GM21529 (cell line): ENCODE measurements at regions not wholly inside any gene's neighbourhood (a gene's known extent, or its start where the extent isn't known, plus 50 kb on each side); places are given as distances from the start of the nearest gene placed in this dataset.

Experiments used
- ATAC-seq: cut with Tn5 transposase; IDR thresholded peaks from one replicate; pipeline ENCODE4 v1.9.1; 2021; ENCODE audit not compliant: unreplicated experiment

DNA sequence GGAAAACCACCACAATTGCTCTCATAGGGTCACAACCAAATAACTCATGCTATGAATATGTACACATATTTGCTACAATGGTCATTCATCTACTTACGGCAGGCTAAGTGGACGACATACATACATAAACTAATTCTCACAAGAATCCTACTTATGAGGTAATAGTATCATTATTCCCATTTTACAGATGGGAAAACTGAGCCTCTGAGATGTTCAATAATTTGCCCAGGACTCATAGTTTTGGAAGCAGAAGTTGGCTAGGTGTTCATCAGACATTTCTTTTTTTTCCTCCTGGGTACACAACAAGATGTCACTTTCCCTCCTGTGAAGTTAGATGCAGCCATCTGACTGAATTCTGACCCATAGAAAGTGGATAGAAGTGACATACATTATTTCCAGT lies 89.0 kb upstream of the PKDCC start:
- ATAC-seq, result no peak

DNA sequence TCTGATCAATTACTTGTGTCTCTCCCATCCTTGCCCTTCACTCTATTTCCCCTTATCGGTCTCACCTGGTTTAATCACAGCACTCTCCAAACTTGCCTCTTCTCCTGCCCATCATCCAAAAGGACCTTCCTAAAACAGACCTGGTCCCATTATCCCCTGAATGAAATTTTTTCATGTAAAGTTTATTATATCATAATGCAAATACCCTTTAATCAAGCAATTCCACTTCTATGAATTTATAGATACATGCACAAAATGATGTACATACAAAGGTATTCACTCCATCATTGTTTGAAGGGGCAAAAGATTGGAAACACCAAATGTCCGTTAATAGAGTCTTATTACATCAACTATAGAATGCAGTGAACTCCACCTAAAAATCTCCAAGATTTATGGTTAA lies 88.1 kb upstream of the PKDCC start:
- no peak for ATAC-seq

DNA sequence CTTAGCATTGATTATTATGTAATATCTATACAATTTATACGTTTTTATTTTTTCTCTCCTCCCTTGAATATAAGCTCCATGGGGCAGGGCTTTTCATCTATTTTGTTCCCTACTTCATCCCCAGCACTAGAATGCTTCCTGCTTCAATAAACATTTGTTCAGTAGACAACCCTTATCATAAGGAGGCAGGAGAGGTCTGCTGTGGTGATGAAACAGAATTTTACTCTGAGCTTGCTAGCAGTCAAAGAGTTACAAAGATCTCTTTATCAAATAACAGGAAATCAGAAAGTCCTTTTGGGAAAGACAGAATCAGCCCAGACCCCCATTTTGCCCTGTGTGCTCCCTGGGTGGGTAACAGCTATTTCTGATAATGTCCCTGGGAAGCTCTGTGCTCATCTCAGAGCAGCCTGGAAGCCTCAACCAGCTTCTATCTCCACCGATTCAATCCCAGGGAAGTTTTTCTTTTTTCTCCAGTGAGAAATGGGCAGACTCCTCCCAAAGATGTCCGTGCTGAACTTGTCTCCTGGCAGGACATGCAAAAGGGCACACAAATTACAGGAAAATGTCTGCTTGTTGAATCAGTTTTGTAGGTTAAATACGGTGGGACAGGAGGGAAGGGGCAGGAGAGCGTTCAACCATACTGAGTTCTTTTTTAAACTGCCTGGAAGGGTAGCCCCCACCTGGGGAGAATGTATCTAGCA lies 84.7 kb upstream of the PKDCC start:
- no peak for ATAC-seq

DNA sequence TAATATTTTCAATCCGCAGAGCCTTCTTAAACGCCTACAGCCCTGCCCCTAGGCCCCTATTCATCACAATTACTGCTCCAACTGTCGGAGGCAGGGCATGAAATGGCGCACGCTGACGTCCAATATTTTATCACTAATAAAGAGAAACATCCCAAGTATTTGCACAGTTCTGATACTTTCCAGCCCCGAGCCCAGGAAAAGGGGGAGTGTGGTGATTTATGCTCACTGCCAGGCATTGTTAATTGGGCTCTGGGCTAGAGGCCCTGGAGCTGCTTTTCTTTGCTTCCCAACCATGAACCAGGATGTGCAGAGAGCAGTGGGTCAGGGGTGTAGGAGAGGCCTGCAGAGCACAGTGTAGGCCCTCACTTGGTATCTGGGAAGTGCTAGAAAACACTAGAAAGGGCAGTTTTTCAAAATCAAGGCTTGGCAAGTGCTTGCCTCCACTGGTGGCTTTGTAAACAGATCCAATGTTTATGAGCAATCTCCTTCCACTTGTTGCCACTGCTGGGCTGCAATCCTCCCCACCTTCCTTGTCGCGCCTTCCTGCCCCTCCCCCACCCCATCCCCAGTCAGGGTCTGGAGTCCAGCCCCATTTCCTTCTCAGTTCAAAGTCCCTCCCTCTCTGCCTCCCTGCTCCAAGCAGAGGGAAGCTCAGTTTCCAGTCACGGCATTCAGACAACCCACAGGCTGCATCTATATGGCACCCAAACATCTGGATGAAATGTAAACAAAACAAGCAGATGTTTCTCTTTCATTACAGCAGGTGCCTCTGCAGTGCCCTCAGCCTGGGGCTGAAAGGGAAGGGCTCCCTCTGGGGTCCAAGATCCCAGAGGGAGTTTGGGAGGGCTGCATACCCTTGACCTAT lies 83.9 kb upstream of the PKDCC start:
- no peak for ATAC-seq

DNA sequence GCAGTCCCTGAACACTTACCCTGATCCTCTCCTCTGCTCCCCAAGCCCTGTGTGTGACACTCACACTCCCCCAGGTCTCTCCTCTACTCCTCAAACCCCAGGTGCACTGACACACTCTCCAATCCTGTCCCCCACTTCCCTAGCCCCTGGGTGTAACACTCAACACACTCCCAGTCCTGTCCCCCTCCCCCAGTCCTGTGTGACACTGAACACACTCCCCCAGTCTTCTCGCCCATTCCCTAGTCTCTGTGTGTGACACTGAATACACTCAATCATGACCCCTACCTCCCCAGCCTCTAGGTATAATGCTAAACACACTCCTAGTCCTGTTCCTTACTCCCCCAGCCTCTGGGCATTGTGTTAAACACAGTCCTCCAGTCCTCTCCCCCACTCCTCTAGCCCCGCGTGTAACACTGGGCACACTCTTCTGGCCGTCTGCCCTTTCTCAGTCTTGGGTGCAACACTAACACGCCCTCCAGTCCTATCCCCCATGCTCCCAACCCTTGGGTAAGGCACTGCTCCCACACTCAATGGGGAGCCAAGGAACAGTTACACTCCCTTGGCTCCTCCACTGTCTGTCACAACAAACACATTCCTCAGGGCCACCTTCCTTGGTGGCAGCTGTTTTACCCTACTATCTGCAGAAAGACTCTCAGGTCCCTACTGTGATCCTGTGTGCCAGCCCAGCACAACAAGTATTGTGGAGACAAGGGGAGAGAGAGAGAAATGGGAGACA lies 82.5 kb upstream of the PKDCC start:
- ATAC-seq, result no peak

DNA sequence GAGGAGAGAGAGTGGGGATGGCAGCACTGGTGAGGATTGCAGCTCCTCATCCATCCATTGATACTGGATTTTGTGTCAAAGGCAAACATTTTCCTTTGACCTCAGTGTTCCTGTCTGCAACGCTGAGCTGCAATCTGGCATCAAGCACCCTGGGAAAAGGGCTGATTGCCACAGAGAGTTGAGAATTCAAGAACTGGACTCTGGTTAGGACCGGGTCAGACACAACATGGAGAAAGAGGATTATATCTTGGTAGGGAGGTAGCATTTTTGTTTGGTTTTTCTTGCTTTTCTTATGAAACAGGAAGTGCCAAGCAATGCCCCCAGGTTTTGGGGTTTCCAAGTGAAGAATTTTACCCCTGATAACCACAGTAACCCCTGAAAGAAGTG lies 81.9 kb upstream of the PKDCC start:
- no peak for ATAC-seq

DNA sequence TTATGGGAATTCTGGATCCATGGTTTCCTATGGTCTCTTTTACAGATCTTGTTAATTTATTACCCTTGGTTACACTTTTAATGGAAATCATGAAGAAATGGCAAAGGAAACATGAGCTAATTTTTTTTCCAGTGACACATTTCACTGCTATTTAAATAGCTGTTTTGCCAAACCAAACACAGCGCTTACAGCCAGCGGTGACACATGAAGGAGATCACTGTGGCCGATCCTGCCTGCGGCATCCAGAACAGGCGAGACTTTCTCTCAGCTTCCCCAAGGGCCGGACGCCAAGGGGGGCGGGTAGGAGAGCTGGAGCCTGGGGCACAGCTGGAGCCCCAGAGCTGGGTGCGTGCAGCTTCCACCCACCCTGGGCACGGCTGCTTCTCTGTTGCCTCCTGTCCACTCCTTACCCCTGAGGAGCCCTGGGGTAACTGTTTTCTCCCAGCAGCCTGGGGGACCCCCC lies 81.4 kb upstream of the PKDCC start:
- no peak for ATAC-seq

DNA sequence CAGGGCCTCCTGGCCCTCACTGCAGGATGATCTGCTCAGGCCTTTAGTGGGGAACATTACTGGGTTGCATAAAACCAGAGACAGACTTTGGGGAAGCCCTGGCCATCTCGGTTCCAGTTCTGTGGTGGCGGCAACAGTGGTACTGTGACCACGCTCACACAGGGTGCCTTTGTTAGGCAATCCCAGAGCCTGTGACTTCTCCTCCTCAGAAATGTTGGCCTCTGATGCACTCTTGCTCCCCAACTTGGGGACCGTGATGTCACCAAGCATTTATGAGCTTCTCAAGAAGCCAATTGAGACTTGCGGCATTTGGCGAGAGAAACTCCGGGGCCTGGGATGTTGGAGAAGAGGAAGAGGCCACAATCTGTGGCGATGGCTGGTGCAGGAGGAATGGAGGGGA lies 80.9 kb upstream of the PKDCC start:
- ATAC-seq, result no peak

DNA sequence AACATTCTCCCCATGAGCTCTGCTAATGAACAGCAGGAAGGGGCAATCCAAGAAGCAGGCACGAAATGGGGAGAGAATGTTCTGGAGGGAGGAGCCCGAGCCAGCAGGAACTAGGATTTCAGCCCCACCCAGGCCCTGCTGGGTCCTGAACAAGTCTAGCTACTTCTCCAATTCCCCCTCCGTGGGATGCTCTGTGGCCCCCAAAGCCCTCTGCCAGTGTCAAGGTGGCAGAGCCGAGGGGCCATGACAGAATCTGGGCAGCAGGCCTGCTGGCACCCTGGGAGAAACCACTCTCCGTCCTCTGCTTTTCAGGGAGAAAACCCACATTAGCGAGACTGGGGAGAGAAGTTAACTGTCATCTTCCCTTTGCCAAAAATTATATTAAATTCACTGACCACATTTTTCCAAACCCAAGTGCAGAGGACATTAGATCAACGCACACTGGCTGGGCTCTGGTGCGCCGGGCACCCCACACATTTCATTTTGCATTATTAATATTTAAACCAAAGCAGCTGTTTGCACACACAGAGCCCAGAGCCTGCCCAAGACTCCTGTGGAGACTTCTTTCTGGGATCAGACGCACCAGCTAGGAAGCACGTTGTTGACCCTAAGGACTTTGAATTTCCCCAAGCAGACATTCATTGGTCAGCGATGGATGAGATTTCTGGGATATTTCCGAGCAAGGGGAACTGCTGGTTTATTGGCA lies 80.2 kb upstream of the PKDCC start:
- ATAC-seq, result no peak

DNA sequence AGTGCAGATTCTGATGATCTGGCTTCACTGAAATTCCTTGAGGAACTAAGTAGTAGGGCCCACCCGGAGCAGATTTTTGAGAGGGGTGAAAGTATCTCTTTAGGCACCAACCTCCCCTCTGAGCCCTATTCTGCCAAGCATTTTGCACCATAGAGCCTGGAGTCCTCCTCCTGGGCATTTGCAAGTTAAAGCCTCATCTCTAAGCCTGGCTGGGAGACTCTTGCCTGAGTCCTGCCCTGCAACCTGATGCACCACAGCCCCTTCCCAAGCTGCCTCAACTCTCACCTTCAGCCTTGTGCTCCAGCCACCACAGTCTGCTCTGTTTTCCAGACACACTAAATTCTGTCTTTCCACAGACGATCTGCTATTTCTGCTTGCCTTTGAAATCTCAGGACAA lies 79.6 kb upstream of the PKDCC start:
- no peak for ATAC-seq

DNA sequence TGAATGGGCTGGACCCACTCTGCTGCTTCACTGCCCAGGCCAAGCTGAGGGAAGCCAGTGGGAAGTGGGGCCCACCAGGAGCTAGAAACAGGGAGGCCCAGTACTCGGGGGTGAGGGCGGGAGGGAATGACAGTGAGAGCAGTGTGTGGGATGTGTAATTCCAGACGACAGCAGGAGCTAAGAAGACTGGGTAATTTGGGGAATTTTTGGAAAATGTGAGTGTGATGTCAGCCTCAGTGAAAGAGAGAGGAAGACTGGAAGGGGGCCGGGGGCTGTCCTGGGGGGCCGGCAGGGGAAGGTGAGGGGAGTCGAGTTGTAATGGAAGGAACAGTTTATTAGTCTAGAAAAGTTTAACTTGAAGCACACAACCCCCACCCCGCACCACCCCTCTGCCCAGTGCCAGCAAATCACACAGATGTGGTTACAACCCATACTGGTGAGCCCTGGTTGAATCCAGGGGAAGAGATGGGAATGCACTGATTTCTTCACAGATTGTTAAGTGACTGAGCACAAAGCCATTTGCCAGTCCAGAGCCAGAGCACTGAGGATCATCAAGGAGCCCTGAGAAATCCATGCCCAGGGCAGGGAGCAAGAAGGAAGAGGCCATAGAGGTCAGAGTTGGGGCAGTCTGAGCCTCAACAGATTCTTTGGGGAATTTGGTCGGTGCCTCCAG lies 76.7 kb upstream of the PKDCC start:
- no peak for ATAC-seq

DNA sequence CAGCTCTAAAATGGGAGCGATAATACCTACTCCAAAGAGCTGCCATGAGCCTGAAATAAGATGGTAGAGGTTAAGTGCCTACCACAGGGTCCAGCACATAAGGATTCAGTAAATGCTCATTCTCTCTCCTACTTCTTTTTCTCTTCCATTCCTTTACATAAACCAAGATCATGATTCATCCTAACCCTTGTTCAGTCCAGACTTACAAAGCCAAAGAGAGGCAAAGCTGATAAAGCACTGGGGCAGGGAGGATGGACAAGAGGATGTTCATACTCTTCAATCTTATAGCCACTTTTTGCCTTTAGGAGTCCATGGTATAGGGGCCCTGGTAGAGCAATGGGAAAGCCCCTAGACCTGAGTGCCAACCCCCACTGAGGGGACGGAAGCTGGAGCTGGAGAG lies 75.6 kb upstream of the PKDCC start:
- ATAC-seq, result no peak

DNA sequence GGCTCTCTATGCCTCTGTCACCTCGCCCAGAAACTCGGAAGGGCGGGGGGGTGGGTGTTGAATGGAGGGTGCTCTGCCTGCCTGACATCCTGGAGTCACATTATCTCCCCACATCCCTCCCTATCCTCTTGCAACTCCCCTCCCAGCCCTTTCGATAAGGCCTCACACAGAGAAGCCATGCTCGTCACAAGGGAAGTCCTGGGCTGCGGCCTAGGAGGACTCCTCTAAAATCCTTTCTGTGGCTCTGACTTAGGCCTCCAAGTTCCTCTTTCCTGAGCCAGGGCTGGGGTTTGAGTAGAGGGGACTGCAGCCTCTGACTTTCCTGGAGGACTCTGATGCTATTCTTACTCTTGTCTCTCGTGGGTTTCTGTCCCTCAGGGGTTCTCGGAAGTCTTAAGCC lies 75.0 kb upstream of the PKDCC start:
- ATAC-seq, result no peak

DNA sequence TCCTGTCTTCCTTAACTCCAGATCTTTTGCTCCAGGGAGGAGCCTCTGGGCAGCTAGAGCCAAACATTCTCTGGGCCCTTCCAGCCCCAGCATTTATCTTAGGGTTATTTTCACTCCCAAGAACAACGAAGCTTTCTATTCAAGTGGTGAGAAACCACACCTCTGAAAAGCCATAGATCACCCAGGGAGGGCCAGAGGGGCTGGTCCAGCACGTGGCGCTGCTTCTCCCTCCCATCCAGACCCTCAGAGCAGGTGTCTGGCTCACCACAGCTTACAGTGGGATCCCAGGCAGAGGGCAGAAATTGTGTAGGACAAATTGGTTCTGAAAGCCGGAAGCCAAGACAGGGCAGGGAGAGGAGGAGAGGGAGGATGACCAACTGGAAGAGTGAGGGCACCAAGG lies 74.0 kb upstream of the PKDCC start:
- no peak for ATAC-seq

DNA sequence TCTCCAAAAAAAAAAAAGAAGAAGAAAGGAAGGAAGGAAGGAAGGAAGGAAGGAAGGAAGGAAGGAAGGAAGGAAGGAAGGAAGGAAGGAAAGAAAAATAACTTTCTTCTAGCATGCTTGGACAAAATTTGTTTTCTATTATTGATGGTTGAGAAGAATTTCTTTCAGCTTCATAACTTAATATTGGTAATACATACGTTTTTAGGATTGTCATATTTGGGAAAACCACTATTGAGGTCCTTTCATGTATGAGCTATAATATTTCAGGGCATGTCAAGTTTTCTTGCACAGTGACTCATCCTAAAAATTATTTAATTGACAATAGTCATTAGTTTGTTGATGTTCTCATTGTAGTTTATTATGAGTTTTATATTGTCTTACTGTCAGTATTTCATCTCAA lies 66.4 kb upstream of the PKDCC start:
- no peak for ATAC-seq

DNA sequence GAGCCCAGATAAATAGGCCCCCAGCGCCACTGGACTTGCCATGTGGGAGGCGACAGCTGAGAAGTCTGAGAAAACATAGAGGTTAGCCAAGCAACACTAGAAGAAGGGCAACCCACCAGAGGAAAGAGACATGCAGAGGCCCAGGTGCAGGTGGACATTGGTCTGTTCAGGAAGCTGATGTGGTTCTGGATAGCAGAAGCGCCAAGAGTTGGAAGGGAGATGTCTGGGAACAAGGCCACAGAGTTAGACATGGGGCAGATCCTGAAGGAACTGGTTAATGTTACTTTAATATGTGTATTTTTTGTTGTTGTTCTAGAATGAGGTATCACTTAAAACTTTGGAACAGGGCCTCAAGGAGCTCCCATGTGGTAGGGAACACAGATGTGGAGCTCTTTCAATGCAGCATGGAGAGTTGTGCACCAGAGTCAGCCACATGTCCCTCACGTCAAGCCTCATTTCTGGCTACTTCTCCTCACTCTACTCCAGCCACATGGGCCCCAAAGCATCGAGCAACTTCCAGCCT lies 62.2 kb upstream of the PKDCC start:
- ATAC-seq, result no peak

DNA sequence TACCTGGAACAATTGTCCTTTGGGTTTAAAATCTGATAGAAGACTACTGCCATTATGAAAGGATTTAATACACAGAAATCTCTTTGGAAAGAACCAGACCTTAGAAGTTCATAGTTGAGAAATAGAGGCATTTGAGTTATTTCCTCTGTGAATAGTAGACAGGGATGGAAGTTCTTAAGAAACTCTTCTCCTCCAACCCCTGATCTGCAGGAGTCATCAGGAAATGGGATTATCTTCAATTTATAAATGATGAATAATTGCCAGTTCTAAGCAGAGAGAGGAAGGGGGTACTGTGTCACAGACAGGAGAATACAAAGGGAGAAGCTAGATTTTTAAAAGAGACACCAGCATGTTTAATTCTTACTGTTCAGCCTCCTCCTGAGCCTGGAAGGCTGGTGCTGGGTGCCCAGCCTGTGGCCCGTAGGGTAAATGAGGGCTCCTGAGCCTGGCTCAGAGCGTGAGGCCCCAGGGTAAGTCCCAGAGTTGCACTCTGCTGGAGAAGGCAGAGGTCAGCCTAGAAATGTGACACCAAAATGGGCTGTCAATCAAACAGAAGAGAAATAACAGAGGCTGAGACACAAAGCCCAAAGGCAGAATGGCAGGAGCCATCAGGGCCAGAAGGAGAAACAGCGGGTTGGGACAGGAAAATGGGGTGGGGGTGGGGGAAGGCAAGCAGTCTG lies 58.2 kb upstream of the PKDCC start:
- no peak for ATAC-seq

DNA sequence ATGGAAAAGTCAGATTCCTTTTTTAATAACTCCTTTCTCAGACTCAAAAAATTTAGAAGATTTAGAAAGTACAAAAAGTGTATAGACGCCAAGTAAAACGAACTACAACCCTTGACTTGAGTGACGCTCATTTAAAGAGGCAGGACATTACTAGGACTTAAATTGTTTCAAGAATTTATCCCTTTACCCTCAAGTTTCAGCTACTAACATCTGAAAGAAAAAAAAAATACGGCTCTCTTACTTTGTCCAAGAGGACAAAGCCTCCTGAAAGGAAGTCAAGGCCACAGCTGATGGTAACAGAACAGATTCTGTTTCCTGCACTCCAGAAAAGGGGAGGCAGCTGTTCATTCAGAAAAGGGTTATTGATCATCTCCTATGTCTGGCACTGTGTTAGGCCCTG lies 57.6 kb upstream of the PKDCC start:
- ATAC-seq, result no peak

DNA sequence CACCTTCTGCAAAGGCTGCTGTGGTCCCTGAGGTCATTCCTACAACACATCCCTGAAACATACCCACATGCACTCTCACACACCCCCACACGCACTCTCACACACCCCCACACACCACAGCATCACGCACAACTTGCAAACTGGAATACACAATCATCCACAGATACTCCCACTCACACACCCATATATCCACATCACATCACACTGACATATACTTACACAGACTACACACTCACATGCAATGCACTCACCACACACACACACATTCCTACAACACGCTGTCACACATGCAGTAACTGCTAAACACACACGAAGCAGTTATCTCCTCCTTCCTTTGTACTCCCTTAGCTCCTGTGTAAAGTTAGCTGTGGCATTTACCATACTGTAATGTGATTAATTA lies 57.1 kb upstream of the PKDCC start:
- ATAC-seq, result no peak

DNA sequence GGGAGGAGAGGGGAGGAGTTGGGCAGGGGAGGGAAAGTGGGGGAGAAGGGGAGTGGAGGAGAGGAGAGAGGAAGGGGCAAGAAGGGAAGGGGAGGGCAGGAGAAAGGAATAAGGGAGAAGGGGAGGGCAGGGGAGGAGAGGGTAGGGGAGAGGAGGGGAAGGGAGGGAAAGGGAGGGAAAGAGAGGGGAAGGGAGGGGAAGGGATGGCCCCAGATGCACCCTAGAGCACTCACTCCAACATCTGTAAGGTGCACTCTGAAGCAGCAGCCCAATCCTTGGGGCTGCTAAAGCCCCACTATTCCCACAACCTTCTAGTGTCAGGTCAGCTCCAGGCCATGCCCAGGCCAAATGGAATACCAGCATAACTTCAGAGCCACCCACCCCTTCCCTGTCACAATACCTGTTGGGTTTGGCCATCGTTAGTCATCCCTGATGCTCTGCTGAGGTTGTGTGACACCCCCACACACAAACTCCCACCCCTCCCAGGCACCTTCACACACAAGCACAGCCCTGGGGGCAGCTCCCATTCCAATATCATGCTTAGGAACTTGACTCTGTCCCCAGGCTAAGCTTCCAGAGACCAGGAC lies 55.7 kb upstream of the PKDCC start:
- ATAC-seq, result no peak
